ENCODE measurements at regions not wholly inside any gene's neighbourhood (a gene's known extent, or its start where the extent isn't known, plus 50 kb on each side); places are given as distances from the start of the nearest gene placed in this dataset.

DNA sequence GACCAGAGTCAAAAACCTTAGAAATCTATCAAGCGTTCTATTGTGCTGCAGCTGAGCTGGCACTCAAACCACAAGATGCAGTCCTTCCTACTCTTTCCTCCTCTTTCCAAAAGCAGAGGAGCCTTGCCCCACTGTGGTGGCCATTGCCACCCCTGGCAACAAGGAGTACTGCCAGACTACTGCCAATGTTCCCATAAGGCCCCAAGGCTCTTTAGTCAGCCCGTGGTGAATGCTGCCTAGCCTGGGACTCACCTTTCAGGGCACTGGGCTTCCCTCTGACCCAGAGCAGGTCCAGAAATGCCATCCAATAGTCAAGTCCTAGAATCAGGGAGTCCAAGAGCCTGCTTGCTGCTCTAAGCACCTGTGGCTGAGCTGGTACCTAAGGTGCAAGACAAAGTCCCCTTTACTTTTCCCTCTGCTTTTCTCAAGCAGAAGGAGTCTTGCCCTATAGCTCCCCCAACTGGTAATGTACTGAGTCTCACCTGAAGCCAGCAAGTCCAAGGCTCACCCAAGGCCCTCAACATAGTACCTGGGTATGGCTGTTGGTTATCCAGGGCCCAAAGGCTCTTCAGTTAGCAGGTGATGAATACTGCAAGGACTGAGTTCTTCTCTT lies 219.4 kb downstream of the ATPSCKMT start:
- DNase-seq (ENCODE audit: low read depth), result peak; percentile 46
- TF ChIP-seq MYC (IDR thresholded peaks at IDR 0.05; ENCODE audit: low read depth, low read length), result no peak
- TF ChIP-seq CTCF (IDR thresholded peaks at IDR 0.05; ENCODE audit: low read depth, low read length), result peak; percentile 44
- no peak for TF ChIP-seq POLR2A (IDR thresholded peaks at IDR 0.05; ENCODE audit: extremely low read depth, insufficient read length)
- H3K4me3 ChIP-seq (ENCODE audit: low read depth, low read length), result no peak overlapping the region

DNA sequence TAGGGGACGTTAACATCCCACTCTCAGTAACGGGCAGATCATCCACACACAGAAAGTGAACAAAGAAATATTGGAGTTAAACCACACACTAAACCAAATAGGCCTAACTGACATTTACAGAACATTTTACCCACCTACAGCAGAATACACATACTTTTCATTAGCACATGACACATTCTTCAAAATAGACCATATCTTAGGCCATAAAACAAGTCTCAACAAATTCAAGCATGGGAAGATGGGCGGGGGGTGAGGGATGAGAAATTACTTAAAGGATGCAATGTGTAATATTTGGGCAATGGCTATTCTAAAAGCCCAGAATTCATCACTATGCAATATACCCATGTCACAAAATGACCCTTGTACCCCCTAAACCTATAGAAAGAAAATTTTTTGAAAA lies 226.2 kb downstream of the ATPSCKMT start:
- no peak overlapping the region for H3K4me3 ChIP-seq (ENCODE audit: low read depth, low read length)
- DNase-seq (ENCODE audit: low read depth), result no peak
- TF ChIP-seq POLR2A (IDR thresholded peaks at IDR 0.05; ENCODE audit: extremely low read depth, insufficient read length) (no peak), CTCF (IDR thresholded peaks at IDR 0.05; ENCODE audit: low read depth, low read length) (no peak), MYC (IDR thresholded peaks at IDR 0.05; ENCODE audit: low read depth, low read length) (no peak)
- TF ChIP-seq, protein P1, sequence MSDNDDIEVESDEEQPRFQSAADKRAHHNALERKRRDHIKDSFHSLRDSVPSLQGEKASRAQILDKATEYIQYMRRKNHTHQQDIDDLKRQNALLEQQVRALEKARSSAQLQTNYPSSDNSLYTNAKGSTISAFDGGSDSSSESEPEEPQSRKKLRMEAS (IDR thresholded peaks at IDR 0.05; ENCODE audit: low read depth, low read length), result no peak

GRCh38 chr5:10021248-10021647 lies 228.4 kb downstream of the ATPSCKMT start:
- TF ChIP-seq, protein P1 (IDR thresholded peaks at IDR 0.05; ENCODE audit: low read depth, low read length), result no peak
- no peak for TF ChIP-seq CTCF (IDR thresholded peaks at IDR 0.05; ENCODE audit: low read depth, low read length)
- TF ChIP-seq MYC (IDR thresholded peaks at IDR 0.05; ENCODE audit: low read depth, low read length), result no peak
- no peak for TF ChIP-seq POLR2A (IDR thresholded peaks at IDR 0.05; ENCODE audit: extremely low read depth, insufficient read length)
- no peak overlapping the region for H3K4me3 ChIP-seq (ENCODE audit: low read depth, low read length)
- no peak for DNase-seq (ENCODE audit: low read depth)

DNA sequence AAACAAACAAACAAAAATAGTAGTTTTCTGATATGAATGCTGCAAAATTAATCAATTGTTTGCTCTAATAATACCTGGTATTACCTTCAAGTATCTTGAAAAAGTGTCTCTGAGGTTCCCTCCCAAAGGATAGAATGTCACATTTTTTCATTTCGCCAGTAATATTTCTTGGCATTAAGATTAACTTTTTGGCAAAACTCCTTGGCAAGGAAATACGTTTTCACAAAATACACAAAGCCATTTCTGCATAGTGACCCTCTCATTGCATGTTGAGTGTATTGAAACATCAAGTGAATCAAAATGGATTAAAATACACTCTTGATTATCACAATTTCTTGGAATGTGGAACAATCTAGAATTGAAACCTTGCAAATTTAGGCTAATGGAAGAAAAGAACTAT lies 230.5 kb downstream of the ATPSCKMT start:
- H3K4me3 ChIP-seq (ENCODE audit: low read depth, low read length), result no peak overlapping the region
- DNase-seq (ENCODE audit: low read depth), result no peak
- no peak for TF ChIP-seq CTCF (IDR thresholded peaks at IDR 0.05; ENCODE audit: low read depth, low read length)
- no peak for TF ChIP-seq MYC (IDR thresholded peaks at IDR 0.05; ENCODE audit: low read depth, low read length)
- no peak for TF ChIP-seq POLR2A (IDR thresholded peaks at IDR 0.05; ENCODE audit: extremely low read depth, insufficient read length)
- TF ChIP-seq, protein P1 (IDR thresholded peaks at IDR 0.05; ENCODE audit: low read depth, low read length), result no peak

DNA sequence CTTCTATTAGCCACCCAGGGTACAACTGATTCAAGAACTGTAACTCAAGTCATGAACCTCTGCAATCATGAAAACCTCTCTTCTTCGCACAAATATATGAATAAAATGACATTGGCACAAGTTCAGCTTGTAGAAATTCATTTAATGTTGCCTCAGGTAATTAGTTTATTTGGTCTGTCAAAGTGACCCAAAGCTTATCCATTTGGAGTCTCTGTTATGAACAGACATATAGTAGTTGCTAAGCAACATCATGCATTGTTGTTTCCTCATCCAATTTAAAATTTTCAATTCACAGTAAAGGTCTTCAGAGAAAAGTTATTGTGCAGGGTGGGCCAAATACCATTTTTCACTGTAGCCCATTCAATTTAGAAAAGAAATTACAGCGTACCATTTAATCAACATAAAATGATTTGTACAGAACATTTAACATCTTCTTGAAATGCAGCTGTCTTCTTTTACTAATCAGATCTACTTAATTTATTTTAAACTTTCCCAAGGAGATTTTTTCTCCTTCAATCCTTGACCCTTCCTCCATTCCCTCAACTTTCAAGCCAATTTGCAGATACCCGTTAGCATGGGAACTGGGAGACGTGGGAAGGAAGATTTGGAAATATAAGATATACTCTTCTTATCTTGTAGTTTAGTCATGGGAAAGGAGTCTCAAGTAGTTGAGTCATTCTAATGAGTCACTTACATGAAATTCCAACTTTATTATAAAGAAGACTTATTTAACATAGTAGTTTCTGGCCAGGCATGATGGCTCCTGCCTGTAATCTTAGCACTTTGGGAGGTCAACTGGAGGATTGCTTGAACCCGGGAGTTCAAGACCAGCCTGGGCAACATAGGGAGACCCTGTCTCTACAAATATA lies 231.3 kb downstream of the ATPSCKMT start:
- TF ChIP-seq POLR2A (IDR thresholded peaks at IDR 0.05; ENCODE audit: extremely low read depth, insufficient read length), result no peak
- no peak for TF ChIP-seq MYC (IDR thresholded peaks at IDR 0.05; ENCODE audit: low read depth, low read length)
- TF ChIP-seq, protein P1 (IDR thresholded peaks at IDR 0.05; ENCODE audit: low read depth, low read length), result no peak
- TF ChIP-seq CTCF (IDR thresholded peaks at IDR 0.05; ENCODE audit: low read depth, low read length), result no peak
- no peak for DNase-seq (ENCODE audit: low read depth)

More for the DNA sequence above, 231.3 kb downstream of the ATPSCKMT start:
- H3K4me3 ChIP-seq (ENCODE audit: low read depth, low read length), result no peak overlapping the region

All from NB4 (cell line).